ENCODE measurements at regions not wholly inside any gene's neighbourhood (a gene's known extent, or its start where the extent isn't known, plus 50 kb on each side); places are given as distances from the start of the nearest gene placed in this dataset.

DNA sequence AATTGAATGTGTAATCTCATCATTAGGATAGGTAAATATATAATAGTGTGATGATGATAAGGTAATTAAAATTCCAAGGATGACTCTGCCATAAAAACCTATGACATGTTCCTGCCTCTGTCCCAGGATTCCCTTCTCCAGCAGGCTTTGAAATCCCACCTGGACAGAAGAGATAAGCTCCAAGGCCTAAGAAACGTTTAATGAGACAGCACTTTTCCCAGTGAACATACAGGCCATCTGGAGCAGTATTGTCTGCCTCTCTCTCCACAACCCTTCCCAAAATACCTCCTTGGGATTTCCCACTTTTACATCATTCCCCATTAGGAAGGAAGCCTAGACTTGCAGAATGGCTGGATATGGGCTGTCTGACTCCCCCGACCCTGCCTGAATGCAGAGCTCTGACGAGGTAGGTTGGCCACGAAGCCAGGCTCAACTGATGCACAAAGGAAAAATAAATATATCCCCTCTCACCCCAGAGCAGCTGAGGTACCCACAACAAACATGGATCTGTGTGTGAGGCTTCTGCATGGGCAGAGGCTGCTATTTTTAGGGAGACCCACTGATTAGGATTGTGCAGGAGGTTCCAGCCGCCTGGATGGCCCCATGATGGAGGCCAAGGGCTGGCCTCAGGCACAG, 71.0 kb downstream of the TMPRSS5 start:
- no peak for DNase-seq (ENCODE audit: low spot score)

DNA sequence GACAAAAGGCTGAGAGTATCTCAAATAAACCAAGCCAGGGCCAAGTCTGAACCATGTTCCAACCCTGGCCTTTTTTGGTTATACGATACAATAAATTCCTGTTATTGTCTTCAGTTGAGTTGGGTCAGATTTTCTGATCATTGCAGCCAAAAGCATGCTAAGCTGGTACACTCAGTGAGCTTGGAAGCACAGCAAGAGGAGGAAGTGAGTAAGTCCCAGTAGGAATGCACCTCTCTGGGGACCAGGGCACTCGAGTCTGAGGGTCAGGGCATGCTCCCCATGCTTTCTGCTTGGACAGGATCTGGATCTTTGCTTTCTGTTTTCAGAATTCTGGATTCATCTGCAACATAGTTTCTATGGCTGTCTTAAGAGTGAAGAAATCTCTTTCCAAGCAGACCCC, 73.1 kb downstream of the TMPRSS5 start:
- no peak for DNase-seq (ENCODE audit: low spot score)

DNA sequence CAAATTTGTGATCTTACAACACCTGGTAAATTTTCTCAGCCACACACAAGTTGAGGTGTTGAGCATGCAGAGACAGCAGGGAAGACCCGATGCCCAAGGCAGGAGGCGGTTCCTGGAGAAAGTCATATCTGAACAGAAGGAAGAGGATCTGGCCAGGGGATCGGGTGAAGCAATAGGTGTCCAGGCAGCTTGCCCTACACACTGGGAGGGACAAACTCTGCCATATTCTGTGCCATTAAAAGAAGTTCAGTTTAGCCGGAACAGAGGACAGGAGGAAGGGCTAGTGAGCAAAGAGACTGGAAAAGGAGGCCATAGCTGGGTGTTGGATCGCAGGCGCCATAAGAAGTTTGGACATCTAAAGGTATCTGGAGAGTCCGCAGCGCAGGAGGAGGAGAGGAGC, 76.5 kb downstream of the TMPRSS5 start:
- no peak for DNase-seq (ENCODE audit: low spot score)

DNA sequence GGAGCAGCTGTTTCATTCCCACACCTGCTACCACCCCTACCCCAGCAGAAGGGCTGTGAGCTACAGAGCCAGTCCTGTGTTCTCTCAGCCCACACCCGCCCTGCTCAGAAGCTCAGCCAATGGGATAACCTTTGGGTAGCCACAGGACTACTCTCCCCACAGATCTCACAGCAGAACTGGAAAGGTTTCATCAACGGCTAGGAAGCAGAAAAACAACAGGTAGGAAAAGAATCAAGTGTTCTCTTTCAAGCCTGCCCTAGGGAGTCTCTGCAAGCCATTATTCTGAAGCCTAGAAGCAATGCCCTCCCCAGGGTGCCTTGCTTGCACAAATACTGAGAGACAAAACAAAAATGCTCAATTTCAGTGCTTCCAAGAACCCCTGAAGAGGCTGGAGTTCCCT, 77.2 kb downstream of the TMPRSS5 start:
- no peak for DNase-seq (ENCODE audit: low spot score)

DNA sequence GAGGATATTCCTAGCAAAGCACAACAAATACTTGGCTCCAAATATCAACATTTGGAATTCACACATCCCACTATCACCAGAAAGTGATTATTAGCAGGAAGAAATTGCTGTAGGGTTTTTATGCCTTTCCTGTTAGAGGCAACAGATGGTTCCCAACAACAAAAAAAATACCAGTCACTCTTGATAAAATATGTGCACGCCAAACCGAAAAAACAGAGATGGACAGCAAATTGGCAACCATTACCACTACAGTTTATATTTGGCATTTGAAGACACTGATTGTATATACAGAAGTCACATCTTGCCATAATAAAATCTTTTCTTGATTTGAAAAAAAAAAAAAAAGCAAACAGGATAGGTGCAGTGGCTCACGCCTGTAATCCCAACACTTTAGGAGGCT, 78.2 kb downstream of the TMPRSS5 start:
- DNase-seq (ENCODE audit: low spot score) = no peak

DNA sequence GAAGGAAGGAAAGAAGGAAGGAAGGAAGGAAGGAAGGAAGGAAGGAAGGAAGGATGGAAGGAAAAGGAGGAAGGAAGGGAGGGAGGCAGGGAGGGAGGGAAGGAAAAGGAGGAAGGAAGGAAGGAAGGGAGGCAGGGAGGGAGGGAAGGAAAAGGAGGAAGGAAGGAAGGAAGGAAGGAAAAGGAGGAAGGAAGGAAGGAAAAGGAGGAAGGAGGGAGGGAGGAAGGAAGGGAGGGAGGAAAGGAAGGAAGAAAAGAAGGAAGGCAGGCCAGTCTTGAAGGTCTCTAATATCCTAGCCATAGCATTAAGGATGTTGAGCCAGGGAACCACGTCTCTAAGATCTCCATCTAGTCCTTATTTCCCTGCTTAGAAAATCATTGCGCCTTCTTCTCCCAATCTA, 78.8 kb downstream of the TMPRSS5 start:
- DNase-seq (ENCODE audit: low spot score) = no peak

DNA sequence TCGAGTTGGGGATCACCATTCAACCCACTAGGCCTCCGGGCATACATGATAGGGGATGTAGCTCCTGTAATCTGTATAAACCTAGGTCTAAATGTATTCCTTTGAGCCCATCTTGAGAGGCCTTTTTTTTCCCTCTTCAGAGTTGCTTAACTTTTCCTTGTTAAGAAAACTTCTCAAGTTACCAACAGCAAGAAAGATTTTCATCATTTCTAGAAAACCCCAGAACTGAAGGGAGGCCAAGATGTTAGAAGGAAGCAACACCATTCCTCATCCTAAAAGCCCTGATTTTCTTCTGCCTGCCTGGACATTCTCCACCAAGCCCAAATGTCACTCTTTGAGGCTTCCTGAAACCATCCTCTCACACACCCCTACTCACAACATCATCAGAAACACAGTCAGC, 79.4 kb downstream of the TMPRSS5 start:
- no peak for DNase-seq (ENCODE audit: low spot score)

DNA sequence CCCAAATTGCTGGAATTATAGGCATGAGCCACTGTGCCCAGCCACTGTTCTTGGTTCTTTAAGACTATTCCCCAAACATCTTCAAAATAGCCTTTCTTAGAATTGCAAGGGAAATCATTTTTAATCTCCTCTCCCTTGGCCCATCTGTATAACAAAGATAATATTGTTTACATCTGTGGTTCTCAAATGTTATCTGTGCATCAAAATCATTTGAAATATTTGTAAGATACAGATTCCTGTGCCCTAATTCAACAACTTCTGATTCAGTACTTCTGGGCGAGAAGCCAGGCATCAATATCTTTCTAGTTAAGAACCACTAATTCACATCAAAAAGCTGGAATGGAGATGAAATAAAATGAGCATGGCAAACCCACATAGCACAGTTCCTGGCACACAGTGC, 83.0 kb downstream of the TMPRSS5 start:
- DNase-seq (ENCODE audit: low spot score) = no peak

DNA sequence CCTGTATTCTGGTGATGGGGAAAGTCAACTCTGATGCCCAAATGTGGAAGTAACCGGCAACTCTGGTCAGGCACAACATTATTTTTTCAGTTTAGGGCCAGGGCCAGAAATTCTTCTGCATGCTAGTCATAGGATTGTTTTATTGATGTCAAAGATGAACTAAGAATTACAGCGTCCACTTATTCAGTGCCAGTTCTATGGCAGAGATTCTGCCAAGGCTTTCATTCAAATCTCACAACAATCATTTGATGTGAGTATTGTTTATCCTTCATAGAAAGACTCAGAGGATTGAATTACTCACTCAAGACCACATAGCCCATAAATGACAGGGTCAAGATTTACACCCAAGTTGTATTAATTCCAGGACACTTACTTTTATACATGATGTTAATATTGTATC, 87.7 kb downstream of the TMPRSS5 start:
- no peak for DNase-seq (ENCODE audit: low spot score)

DNA sequence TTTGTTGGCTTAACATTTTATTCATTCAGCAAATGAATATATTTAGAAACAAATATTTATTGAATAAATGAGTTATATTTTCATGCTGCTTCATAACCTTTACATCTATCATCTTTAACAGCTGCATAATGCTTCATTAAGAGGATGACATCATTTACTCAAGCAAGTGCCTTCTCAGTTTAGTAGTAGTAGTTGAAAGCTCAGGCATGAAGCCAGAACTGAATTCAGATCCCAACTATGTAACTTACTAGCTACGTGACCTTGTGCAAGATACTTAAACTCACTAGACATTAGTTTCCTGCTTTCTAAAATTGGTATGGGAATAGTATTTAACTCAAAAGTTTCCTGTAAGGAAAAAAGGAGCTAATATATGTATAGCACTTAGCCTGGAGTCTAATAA, 90.3 kb downstream of the TMPRSS5 start:
- DNase-seq (ENCODE audit: low spot score) = no peak

DNA sequence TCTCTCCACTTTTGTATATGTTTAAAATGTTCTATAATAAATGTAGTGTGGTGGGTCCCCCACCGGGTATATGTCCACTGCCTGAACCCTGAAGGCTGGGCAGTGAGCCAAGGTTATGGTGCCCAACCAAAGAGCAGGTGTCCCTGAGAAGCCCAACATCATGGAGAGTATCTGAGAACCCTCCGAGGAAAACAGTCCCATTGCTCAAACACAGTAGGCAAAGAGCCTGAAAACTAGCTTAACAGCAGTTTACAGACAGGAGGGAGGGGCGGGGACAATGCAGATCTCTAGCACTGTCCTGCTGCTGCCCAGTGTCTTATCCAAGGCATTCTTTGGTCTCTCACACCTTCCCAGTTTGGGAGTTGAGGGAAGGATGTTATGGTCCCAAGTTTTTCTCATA, 91.0 kb downstream of the TMPRSS5 start:
- no peak for DNase-seq (ENCODE audit: low spot score)

DNA sequence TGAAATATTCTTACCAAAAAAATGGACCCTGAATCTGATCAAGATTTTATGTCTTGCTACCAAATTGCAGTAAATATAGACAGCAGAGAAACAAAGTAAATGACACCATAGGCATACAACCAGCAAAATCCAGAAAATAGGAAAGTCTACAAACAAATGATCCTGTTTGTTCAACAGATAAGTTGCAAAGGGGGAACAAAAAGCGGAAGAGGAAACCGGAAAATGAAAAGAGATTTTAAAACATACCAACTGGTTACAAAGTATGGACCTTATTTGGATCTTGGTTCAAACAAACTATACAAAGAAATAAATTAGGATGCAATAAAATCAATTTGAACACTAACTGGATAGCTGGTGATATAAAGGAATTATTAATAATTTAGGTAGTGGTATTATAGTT, 92.0 kb downstream of the TMPRSS5 start:
- DNase-seq (ENCODE audit: low spot score) = no peak

DNA sequence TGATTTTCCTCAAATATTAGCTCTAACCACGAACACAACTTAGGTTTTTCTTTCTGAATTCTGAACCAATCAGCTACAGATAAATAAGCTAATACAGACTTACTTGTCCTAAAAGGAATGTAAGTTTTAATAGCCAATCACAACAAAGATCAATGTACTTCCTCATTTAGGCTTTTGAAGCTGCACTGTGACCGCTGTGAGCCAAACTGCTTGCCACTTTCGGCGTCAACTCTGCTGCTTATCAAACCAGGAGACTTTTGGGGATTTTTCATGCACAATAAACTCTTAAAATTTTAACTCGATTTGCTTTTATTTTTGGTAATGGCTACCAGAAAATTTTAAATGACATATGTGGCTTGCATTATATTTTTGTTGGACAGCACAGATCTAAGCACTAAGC, 92.5 kb downstream of the TMPRSS5 start:
- no peak for DNase-seq (ENCODE audit: low spot score)

DNA sequence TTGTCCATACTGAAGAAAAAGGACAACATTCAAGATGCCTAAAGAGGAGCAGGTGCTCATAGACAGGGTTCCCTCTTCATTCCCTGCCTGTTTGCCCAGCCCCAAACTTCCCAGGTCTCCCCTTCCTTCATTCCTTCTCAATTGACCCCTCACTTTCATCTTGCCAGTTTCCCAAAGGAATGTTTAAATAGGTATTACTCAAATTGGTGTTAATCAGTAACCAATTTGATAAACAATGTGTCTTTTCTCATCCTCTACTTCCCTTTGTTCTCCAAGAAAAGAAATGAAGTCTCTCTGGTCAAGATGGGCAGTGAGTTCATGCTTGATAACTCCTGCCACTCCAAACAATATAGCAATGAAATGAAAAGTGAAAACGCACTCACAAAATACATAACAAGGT, 101.9 kb downstream of the TMPRSS5 start:
- no peak for DNase-seq (ENCODE audit: low spot score)

DNA sequence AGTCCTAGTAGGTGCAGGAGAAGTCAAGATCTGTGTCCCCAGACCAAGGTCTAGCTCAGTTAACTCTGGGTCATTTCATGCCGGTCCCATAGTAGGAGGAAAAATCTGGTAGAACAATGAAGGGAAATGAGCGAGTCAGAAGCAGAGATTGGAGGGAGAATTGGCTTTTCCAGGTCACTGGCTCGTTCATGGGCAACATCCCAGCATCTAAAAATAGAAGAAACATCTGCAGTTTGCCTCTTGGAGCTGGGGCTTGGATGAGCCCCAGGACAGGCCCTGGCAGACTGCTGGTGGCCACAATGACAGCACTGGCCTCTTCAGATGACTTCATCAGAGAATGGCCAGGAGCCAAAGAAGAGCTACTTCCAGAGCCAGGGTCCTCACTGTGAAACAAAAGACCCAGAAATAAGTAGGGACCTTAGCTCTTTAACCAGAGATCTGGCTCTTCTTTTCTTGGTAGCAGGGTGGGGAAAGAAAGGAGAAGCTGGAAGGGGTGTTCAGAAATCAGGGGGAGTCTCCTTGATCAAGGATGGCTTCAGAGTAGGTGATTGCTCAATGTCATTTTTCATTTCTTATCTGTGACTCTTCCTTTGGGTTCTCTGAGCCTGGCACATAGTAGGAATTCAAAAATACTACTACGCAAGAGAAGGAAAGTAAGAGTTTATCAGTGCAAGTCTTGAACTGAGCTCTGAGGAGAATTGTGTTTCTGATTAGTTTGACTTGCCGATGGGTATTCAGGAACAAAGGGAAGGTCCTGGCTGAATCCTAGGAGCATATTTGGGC, 102.6 kb downstream of the TMPRSS5 start:
- no peak for DNase-seq (ENCODE audit: low spot score)

DNA sequence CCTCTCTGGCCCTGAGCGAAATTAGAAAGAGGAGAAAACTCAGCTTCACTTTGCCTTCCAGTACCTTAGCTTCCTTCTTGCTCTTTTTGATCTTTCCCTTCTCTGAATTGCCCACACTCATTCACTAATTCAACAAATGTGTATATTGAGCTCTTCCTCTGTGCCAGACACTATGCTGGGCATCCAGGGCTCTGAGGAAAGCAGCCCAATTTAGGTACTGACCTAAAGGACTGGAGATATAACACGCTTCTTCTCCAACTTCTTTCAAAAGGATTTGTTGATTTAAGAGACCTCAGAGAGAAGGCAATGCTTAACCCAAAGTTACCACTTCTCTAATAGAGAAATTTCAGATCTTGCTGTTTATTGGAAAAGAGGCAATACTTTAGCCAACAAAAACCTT, 103.6 kb downstream of the TMPRSS5 start:
- no peak for DNase-seq (ENCODE audit: low spot score)

DNA sequence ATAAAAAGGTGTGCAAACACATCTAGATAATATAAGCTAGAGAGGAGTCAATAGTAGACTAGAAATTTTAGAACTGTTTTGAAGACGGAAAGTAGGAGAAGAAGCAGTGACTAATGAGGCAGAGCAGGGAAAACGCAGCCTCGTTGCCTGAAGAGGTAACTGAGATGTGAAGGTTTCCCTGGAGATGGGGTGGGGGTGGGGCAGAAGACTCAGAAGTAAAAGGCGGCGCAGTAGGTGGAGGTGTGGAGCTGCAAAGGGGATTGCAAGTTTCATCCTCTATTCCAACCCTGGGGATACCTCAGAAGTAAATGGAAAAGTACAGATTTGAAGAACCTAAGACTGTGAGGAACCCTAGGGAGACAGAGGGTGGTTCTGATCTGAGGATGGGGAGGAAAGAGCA, 109.5 kb downstream of the TMPRSS5 start:
- DNase-seq (ENCODE audit: low spot score) = no peak

DNA sequence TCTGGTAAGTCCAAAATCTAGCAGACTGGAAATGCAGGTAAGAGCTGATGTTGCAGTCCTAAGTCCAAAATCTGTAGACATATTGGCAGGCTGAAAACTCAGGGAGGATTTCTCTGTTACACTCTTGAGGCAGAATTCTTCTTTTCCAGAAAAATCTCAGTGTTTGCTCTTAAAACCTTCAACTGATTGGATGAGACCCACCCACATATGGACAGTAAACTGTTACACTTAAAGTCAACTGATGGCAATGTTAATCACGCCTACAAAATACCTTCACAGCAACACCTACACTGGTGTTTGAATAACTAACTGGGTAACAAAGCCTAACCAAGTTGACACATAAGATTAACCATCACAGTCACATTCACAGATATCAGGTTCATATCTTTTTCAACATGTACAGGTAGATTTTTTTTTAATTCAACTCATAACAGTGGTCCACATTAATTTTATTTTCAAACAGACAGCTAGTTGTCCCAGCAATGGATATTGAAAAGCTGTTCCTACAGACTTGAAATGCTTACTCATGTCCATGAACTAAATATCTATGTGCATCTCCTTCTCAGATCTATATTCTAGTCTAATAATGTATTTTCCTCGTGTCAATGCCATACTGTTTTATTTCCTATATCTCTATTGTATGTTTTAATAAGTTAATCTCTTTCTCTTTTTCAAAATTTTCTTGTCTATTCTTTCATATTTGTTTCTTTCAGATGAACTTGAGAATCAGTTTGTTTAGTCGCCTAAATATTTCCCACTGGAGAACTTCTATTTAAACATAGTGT, 110.1 kb downstream of the TMPRSS5 start:
- DNase-seq (ENCODE audit: low spot score) = no peak

DNA sequence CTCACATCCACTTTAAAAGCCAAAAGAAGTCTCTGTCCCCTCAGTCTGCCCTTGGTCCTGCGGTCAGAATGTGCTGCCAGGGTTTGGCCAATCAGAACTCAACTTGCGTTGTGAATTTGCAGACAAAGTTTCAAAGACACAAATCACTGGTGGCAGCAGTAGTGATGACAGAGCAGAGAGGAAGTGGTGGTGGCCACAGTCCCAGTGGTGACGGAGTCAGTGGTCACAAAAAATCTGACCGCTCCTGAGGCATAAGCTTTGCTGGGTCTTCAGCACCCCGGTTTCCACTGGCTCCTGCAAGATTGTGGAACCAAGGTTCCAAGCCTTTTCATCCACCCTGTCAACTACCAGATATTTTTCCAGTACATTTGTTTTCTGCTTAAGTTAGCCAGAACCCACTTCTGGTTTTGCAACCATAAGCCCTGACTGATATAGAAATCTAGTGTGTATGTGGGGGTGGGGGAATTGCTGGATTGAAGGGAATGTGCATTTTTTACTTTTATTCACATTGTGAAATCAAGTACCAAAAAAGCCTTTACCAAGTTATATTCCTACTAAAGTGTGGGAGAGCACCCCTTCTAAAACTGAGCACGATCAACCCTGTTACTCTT, 112.3 kb downstream of the TMPRSS5 start:
- no peak for DNase-seq (ENCODE audit: low spot score)

DNA sequence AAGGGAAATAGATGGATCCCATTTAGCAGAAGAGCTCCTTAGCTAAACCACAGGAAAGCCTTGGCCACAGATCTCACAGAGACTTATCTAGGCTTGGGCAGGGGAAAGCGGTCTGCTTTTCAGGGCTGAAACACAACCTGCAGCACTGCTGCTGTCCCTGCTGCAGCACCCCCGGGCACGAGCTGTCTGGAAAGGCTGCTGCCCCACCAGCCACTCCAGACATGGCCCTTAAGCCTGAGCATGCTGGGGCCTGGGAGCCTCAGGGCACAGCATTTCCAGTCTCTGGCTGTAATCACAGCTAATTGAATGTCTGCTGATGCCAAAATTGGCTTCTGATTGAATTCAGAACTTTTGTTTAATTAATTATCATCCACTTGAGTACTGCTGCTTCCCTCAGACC, 115.0 kb downstream of the TMPRSS5 start:
- DNase-seq (ENCODE audit: low spot score) = no peak

DNA sequence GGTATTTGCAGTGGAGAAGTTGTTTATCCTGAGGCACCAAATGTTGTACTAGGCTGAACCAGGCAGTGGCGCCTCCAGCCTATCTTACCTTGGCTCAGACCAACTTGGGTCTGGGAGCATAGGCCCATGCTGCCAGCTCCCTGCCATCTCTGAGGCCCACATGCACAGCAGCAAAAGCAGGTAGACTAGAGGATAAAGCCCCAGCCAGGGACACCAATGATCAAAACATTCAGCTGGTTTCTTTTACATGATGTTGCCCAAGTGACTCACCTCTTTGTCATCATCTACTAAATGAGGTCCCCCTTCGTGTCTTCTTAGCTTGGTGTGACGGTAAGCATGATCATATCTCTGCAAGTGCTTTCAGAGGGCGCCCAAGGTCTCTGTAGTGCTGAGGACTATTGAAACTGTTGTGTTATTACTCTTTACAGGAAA, 112.1 kb upstream of the DRD2 start:
- DNase-seq (ENCODE audit: low spot score) = no peak

DNA sequence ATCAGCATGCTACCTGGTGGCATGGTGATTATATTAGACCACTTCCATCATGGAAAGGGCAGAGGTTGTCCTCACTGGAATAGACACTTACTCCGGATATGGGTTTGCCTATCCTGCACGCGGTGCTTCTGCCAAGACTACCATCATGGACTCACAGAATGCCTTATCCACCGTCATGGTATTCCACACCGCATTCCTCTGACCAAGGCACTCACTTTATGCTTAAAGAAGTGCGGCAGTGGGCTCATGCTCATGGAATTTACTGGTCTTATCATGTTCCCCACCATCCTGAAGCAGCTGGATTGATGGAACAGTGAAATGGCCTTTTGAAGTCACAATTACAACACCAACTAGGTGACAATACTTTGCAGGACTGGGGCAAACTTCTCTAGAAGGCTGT, 109.2 kb upstream of the DRD2 start:
- DNase-seq (ENCODE audit: low spot score) = no peak

DNA sequence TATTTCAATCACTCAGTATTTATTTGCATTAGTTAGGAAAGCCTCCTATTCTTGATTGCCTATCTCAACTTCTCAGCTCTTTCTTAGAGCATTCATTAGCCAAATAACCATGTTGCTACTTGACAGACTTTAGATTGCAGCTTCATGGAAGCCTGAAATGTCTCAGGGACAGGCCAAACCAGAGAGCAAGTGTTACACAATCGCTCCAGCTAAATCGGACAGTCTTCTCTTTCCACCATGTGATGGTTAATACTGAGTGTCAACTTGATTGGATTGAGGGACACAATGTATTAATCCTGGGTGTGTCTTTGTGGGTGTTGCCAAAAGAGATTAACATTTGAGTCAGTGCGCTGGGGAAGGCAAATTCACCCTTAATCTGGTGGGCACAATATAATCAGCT, 106.5 kb upstream of the DRD2 start:
- DNase-seq (ENCODE audit: low spot score) = no peak
